Endodermal cell (in vitro differentiated cells): ENCODE measurements at regions not wholly inside any gene's neighbourhood (a gene's known extent, or its start where the extent isn't known, plus 50 kb on each side); places are given as distances from the start of the nearest gene placed in this dataset.

Experiments used
- DNase-seq: peaks from one replicate; pipeline ENCODE4 v3.0.0-alpha.2; 2017
- H3K27ac ChIP-seq: 2 replicates; pipeline ENCODE4 v1.5.1; 2013; ENCODE audit warnings: mild to moderate bottlenecking, low read depth, low read length, moderate library complexity
- H3K27me3 ChIP-seq: 2 replicates; pipeline ENCODE4 v1.6.1; 2013; ENCODE audit warnings: mild to moderate bottlenecking, low read length, moderate library complexity; ENCODE audit not compliant: insufficient read depth, control insufficient read depth, poor library complexity, severe bottlenecking
- H3K36me3 ChIP-seq: 2 replicates; pipeline ENCODE4 v1.7.0; 2013; ENCODE audit warnings: mild to moderate bottlenecking, low read length, moderate library complexity; ENCODE audit not compliant: control insufficient read depth, insufficient read depth
- H3K4me1 ChIP-seq: one replicate; pipeline ENCODE4 v1.7.0; 2013; ENCODE audit warnings: low read length; ENCODE audit not compliant: control insufficient read depth, insufficient read depth
- H3K4me3 ChIP-seq: 2 replicates; pipeline ENCODE4 v1.5.1; 2013; ENCODE audit warnings: mild to moderate bottlenecking, low read length, moderate library complexity
- H3K9ac ChIP-seq: 2 replicates; pipeline ENCODE4 v1.6.1; 2013; ENCODE audit warnings: mild to moderate bottlenecking, low read length, moderate library complexity; ENCODE audit not compliant: poor library complexity, severe bottlenecking; ENCODE audit errors: extremely low read depth
- H3K9me3 ChIP-seq: 2 replicates; pipeline ENCODE4 v1.6.1; 2013; ENCODE audit warnings: mild to moderate bottlenecking, low read length, moderate library complexity; ENCODE audit not compliant: control insufficient read depth
- H3K27ac Mint-ChIP-seq: 2 replicates; pipeline ENCODE4 v1.8.0; 2020; ENCODE audit warnings: mixed read lengths
- H3K27me3 Mint-ChIP-seq: 2 replicates; pipeline ENCODE4 v1.8.0; 2021; ENCODE audit warnings: mild to moderate bottlenecking, mixed read lengths; ENCODE audit not compliant: insufficient read depth
- H3K36me3 Mint-ChIP-seq: 2 replicates; pipeline ENCODE4 v1.8.0; 2020; ENCODE audit warnings: low read depth, mixed read lengths
- H3K4me1 Mint-ChIP-seq: 2 replicates; pipeline ENCODE4 v1.8.0; 2020; ENCODE audit warnings: mixed read lengths
- H3K4me3 Mint-ChIP-seq: 2 replicates; pipeline ENCODE4 v1.8.0; 2020; ENCODE audit warnings: mild to moderate bottlenecking, moderate library complexity, mixed read lengths
- H3K9me3 Mint-ChIP-seq: 2 replicates; pipeline ENCODE4 v1.8.0; 2020; ENCODE audit warnings: mild to moderate bottlenecking, mixed read lengths
- WGBS, 2 experiments: methylation state at CpG; one replicate each; pipeline versions ENCODE4 v1.1.5 to v1.1.7; 2013; ENCODE audit warnings: missing lambda C conversion rate in 2 of 2, mixed read lengths in 1 of 2; ENCODE audit not compliant: insufficient coverage in 1 of 2, insufficient read length in 1 of 2; 5-methylcytosine and 5-hydroxymethylcytosine counted together
- TF ChIP-seq, protein P1 (sequence below): fragments of 200-600 bp; sonication (generic); conservative IDR thresholded peaks from 2 replicates; pipeline ENCODE4 v1.5.0; 2021; ENCODE audit warnings: antibody characterized with exemption, mild to moderate bottlenecking

- TF ChIP-seq, protein P1, sequence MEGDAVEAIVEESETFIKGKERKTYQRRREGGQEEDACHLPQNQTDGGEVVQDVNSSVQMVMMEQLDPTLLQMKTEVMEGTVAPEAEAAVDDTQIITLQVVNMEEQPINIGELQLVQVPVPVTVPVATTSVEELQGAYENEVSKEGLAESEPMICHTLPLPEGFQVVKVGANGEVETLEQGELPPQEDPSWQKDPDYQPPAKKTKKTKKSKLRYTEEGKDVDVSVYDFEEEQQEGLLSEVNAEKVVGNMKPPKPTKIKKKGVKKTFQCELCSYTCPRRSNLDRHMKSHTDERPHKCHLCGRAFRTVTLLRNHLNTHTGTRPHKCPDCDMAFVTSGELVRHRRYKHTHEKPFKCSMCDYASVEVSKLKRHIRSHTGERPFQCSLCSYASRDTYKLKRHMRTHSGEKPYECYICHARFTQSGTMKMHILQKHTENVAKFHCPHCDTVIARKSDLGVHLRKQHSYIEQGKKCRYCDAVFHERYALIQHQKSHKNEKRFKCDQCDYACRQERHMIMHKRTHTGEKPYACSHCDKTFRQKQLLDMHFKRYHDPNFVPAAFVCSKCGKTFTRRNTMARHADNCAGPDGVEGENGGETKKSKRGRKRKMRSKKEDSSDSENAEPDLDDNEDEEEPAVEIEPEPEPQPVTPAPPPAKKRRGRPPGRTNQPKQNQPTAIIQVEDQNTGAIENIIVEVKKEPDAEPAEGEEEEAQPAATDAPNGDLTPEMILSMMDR = no peak
Observed at GRCh38 chr4:159689526-159689925, 586.6 kb downstream of the RAPGEF2 start.

GRCh38 chr4:159697322-159698283, 594.7 kb downstream of the RAPGEF2 start:
- Mint-ChIP-seq H3K27ac (peak overlapping the region; percentile 5), H3K4me3 (no peak overlapping the region), H3K36me3 (peaks cover 2% of the 10 kb centered on the region), H3K4me1 (peaks cover 23% of the 10 kb centered on the region), H3K27me3 (no peaks in the 10 kb centered on the region), H3K9me3 (peaks cover 7% of the 10 kb centered on the region)
- TF ChIP-seq, protein P1 = no peak
- Histone ChIP-seq H3K4me3 (no peak overlapping the region), H3K36me3 (no peaks in the 10 kb centered on the region), H3K9me3 (peaks cover 11% of the 10 kb centered on the region), H3K27me3 (no peaks in the 10 kb centered on the region), H3K27ac (no peak overlapping the region), H3K9ac (no peak overlapping the region), H3K4me1 (no peaks in the 10 kb centered on the region)
- 95 to 100% methylated on average over 1 to 6 of the region's 6 CpGs for WGBS, 2 experiments
- no peak for DNase-seq

More at GRCh38 chr4:159689526-159689925, 586.6 kb downstream of the RAPGEF2 start:
- Histone ChIP-seq H3K4me3 (no peak overlapping the region), H3K9ac (no peak overlapping the region), H3K27ac (no peak overlapping the region), H3K27me3 (no peaks in the 10 kb centered on the region), H3K36me3 (no peaks in the 10 kb centered on the region), H3K4me1 (peaks cover 4% of the 10 kb centered on the region), H3K9me3 (peaks cover 21% of the 10 kb centered on the region)
- peaks cover 22% of the 10 kb centered on the region for H3K9me3 Mint-ChIP-seq
- H3K4me3 Mint-ChIP-seq = no peak overlapping the region
- peaks cover 4% of the 10 kb centered on the region for H3K4me1 Mint-ChIP-seq
- peaks cover 3% of the 10 kb centered on the region for H3K36me3 Mint-ChIP-seq
- no peaks in the 10 kb centered on the region for H3K27me3 Mint-ChIP-seq
- DNase-seq = no peak
- no peak overlapping the region for H3K27ac Mint-ChIP-seq

DNA sequence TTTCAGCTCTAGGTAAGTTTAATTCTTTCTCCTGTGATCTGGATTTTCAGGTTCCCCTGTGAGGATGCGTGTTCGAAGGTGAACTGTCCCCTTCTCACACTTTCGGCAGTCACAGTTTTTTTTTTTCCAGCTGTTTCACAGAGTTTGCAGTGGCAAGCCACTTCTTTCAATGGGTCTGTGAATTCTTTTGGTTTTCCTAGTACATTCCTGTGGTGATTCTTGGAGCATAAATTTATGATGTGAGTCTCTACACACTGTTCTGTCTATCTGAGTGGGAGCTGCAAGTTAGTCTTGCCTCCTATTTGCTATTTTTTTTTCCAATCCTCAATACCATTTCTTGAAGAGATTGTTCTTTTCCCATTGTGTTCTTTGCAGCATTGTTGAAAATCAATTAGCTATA, 595.5 kb downstream of the RAPGEF2 start:
- no peaks in the 10 kb centered on the region for H3K27me3 ChIP-seq
- H3K27me3 Mint-ChIP-seq = no peaks in the 10 kb centered on the region
- no peak overlapping the region for H3K27ac Mint-ChIP-seq
- H3K9ac ChIP-seq = no peak overlapping the region
- peaks cover 23% of the 10 kb centered on the region for H3K4me1 Mint-ChIP-seq
- H3K4me3 Mint-ChIP-seq = no peak overlapping the region
- no peak for DNase-seq
- TF ChIP-seq, protein P1 = no peak
- H3K9me3 Mint-ChIP-seq = peaks cover 2% of the 10 kb centered on the region
- H3K9me3 ChIP-seq = peaks cover 11% of the 10 kb centered on the region
- no peak overlapping the region for H3K4me3 ChIP-seq
- H3K36me3 ChIP-seq = no peaks in the 10 kb centered on the region
- no peak overlapping the region for H3K27ac ChIP-seq
- WGBS, 2 experiments = 95% methylated on average over 3 of the region's 3 CpGs; no CpG with 5 or more reads in 1 of the 2 experiments
- no peaks in the 10 kb centered on the region for H3K4me1 ChIP-seq
- no peaks in the 10 kb centered on the region for H3K36me3 Mint-ChIP-seq
